ENCODE measurements at regions not wholly inside any gene's neighbourhood (a gene's known extent, or its start where the extent isn't known, plus 50 kb on each side); places are given as distances from the start of the nearest gene placed in this dataset.

GRCh38 chr6:2516059-2516458, 234.7 kb downstream of the MYLK4 start:
- H3K27ac ChIP-seq, result no peak overlapping the region

GRCh38 chr6:2514965-2515543, 235.7 kb downstream of the MYLK4 start:
- no peak overlapping the region for H3K27ac ChIP-seq
- no peak for TF ChIP-seq CTCF (IDR thresholded peaks at IDR 0.05)

More at GRCh38 chr6:2516059-2516458, 234.7 kb downstream of the MYLK4 start:
- no peak for TF ChIP-seq CTCF (IDR thresholded peaks at IDR 0.05)
- no peak overlapping the region for H3K4me3 ChIP-seq
- DNase-seq (ENCODE audit: low spot score), result no peak

GRCh38 chr6:2512802-2513201, 237.9 kb downstream of the MYLK4 start:
- no peak for TF ChIP-seq CTCF (IDR thresholded peaks at IDR 0.05)
- Histone ChIP-seq H3K4me3 (no peak overlapping the region), H3K27ac (no peak overlapping the region)
- DNase-seq (ENCODE audit: low spot score), result no peak

More at GRCh38 chr6:2514965-2515543, 235.7 kb downstream of the MYLK4 start:
- DNase-seq (ENCODE audit: low spot score), result no peak
- H3K4me3 ChIP-seq, result no peak overlapping the region

- no peak overlapping the region for H3K4me3 ChIP-seq
Measured at GRCh38 chr6:2510316-2510715, 240.4 kb downstream of the MYLK4 start.

GRCh38 chr6:2509711-2510110, 241.0 kb downstream of the MYLK4 start:
- no peak for TF ChIP-seq CTCF (IDR thresholded peaks at IDR 0.05)
- peak overlapping the region; percentile 40 for H3K4me3 ChIP-seq
- H3K27ac ChIP-seq, result no peak overlapping the region
- no peak for DNase-seq (ENCODE audit: low spot score)

More at GRCh38 chr6:2510316-2510715, 240.4 kb downstream of the MYLK4 start:
- TF ChIP-seq CTCF (IDR thresholded peaks at IDR 0.05), result no peak
- H3K27ac ChIP-seq, result no peak overlapping the region
- no peak for DNase-seq (ENCODE audit: low spot score)

GRCh38 chr6:2508071-2508470, 242.7 kb downstream of the MYLK4 start:
- Histone ChIP-seq H3K4me3 (no peak overlapping the region), H3K27ac (no peak overlapping the region)
- TF ChIP-seq CTCF (IDR thresholded peaks at IDR 0.05), result no peak
- DNase-seq (ENCODE audit: low spot score), result no peak

- Histone ChIP-seq H3K27ac (no peak overlapping the region), H3K4me3 (no peak overlapping the region)
- DNase-seq (ENCODE audit: low spot score), result no peak
- TF ChIP-seq CTCF (IDR thresholded peaks at IDR 0.05), result no peak
Measured at GRCh38 chr6:2507521-2508037, 243.1 kb downstream of the MYLK4 start.

Data from coronary artery (tissue), 2 donors.